ENCODE measurements at regions not wholly inside any gene's neighbourhood (a gene's known extent, or its start where the extent isn't known, plus 50 kb on each side); places are given as distances from the start of the nearest gene placed in this dataset.

GRCh38 chr4:181245326-181245725 is 997.9 kb upstream of the TENM3 start:
- POLR2A ChIA-PET: no interaction called here
- TF ChIP-seq ZNF589 (CRISPR knock-in tag; conservative IDR thresholded peaks at IDR 0.05): no peak
- no peak for TF ChIP-seq ZFP82 (CRISPR knock-in tag; IDR thresholded peaks at IDR 0.05; ENCODE audit: borderline replicate concordance)
- TF ChIP-seq ZNF275 (CRISPR knock-in tag; IDR thresholded peaks at IDR 0.05; ENCODE audit: borderline replicate concordance): no peak
- no peak for TF ChIP-seq ATAD3A (CRISPR knock-in tag; IDR thresholded peaks at IDR 0.05)
- TF ChIP-seq TBL1XR1 (IDR thresholded peaks at IDR 0.05; ENCODE audit: borderline replicate concordance, low read length, partially characterized antibody): no peak
- no peak for TF ChIP-seq FOXO4 (CRISPR knock-in tag; conservative IDR thresholded peaks at IDR 0.05)
- no peak for TF ChIP-seq EED (CRISPR knock-in tag; IDR thresholded peaks at IDR 0.05)
- no peak for TF ChIP-seq ZSCAN22 (CRISPR knock-in tag; IDR thresholded peaks at IDR 0.05)
- TF ChIP-seq ZNF567 (CRISPR knock-in tag; IDR thresholded peaks at IDR 0.05; ENCODE audit: borderline replicate concordance): no peak
- no peak for TF ChIP-seq ZBTB2 (CRISPR knock-in tag; IDR thresholded peaks at IDR 0.05; ENCODE audit: low read depth)
- no peak for TF ChIP-seq ZNF720 (CRISPR knock-in tag; IDR thresholded peaks at IDR 0.05)
- no peak for TF ChIP-seq ZNF335 (CRISPR knock-in tag; IDR thresholded peaks at IDR 0.05)
- no peak for TF ChIP-seq ZNF564 (CRISPR knock-in tag; IDR thresholded peaks at IDR 0.05)
- TF ChIP-seq ZNF317 (CRISPR knock-in tag; IDR thresholded peaks at IDR 0.05): no peak
- no peak for TF ChIP-seq SMAD1 (CRISPR knock-in tag; IDR thresholded peaks at IDR 0.05; ENCODE audit: borderline replicate concordance, low read depth)
- no peak for TF ChIP-seq DPF2 (CRISPR knock-in tag; IDR thresholded peaks at IDR 0.05; ENCODE audit: borderline replicate concordance, low read depth)
- Histone ChIP-seq H3K4me1 (ENCODE audit: insufficient read depth, low read length) (no peaks in the 10 kb centered on the region), H4K20me1 (ENCODE audit: insufficient read depth, low read length) (no peaks in the 10 kb centered on the region), H3K27me3 (ENCODE audit: control insufficient read depth in 1 of 2, insufficient read depth in 2 of 2, low read length in 2 of 2) (peaks cover 0 to 8% of the 10 kb centered on the region in 2 experiments; a peak in 1 of 5 replicates), H3K9me3 (ENCODE audit: low read length) (no peaks in the 10 kb centered on the region), H2AFZ (ENCODE audit: low read length) (no peak overlapping the region), H3K4me3 (replicated peaks in 1 of 3; ENCODE audit: insufficient read depth in 1 of 3, low read depth in 2 of 3, low read length in 3 of 3) (no peak overlapping the region), H3K79me2 (ENCODE audit: insufficient read depth, low read length) (no peaks in the 10 kb centered on the region), H3K4me2 (ENCODE audit: low read depth, low read length) (no peak overlapping the region), H3K27ac (ENCODE audit: extremely low read length, insufficient read depth, low read length) (no peak overlapping the region), H3K36me3 (replicated peaks in 1 of 2; ENCODE audit: control insufficient read depth in 1 of 2, insufficient read depth in 2 of 2, low read length in 2 of 2) (no peaks in the 10 kb centered on the region), H3K9ac (ENCODE audit: insufficient read depth, low read depth, low read length) (no peak overlapping the region)
- no peak for ATAC-seq
- FAIRE-seq: no peak
- no TSS peak for BruUV-seq (replicated peaks)
- CTCF ChIA-PET (ENCODE audit: low intra/inter-chr PET ratio, low total read pairs): no interaction called here
- intact Hi-C loops (cut with micrococcal nuclease; ENCODE audit: unreplicated experiment): no loop called here
- in situ Hi-C loops (cut with HindIII; ENCODE audit: extremely low pct_ligation_motif_present, low pct_unique_long_range_greater_than_20kb): no loop called here
- DNase-seq (ENCODE audit: low spot score): no peak
- 29% methylated on average over 6 of the region's 6 CpGs for WGBS (ENCODE audit: low lambda C conversion rate)

Measured in HepG2 (cell line).